GM21367 (cell line): ENCODE measurements at regions not wholly inside any gene's neighbourhood (a gene's known extent, or its start where the extent isn't known, plus 50 kb on each side); places are given as distances from the start of the nearest gene placed in this dataset.

ENCODE experiments used
- ATAC-seq: cut with Tn5 transposase; IDR thresholded peaks from one replicate; pipeline ENCODE4 v1.9.1; 2021; ENCODE audit not compliant: unreplicated experiment

- ATAC-seq, result no peak
These were observed 255.2 kb downstream of the RAD51AP2 start for GRCh38 chr2:17262854-17263569.

GRCh38 chr2:17259613-17260012 is 258.6 kb downstream of the RAD51AP2 start:
- ATAC-seq, result no peak

- no peak for ATAC-seq
These were observed 259.4 kb downstream of the RAD51AP2 start for GRCh38 chr2:17258861-17259260.

- no peak for ATAC-seq
These were observed 260.9 kb downstream of the RAD51AP2 start for GRCh38 chr2:17257189-17257909.

- no peak for ATAC-seq
These were observed 263.2 kb downstream of the RAD51AP2 start for GRCh38 chr2:17255071-17255470.

GRCh38 chr2:17254421-17254820 is 263.8 kb downstream of the RAD51AP2 start:
- ATAC-seq, result no peak

GRCh38 chr2:17252258-17252657 is 266.0 kb downstream of the RAD51AP2 start:
- ATAC-seq, result no peak

GRCh38 chr2:17251171-17251570 is 267.1 kb downstream of the RAD51AP2 start:
- ATAC-seq, result no peak

DNA sequence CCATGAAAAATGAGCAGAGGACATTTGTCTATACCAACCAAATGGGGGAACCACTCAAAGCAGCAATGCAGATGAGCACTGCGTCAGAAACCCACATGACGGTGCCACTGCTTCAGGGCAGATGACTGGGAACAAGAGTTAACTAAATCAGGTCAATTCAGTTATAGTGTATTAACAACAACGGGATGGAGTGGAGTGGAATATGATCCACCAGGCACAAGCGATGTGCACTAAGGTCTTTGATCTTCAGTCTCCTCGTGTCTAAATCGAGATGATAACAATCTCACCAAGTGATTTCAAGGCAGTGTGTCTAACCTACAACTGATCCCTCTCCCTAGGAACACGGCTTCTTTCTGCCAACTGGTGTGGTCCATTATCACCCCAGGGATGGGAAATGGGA is 269.0 kb downstream of the RAD51AP2 start:
- ATAC-seq, result no peak

GRCh38 chr2:17245906-17246305 is 272.3 kb downstream of the RAD51AP2 start:
- ATAC-seq, result no peak

DNA sequence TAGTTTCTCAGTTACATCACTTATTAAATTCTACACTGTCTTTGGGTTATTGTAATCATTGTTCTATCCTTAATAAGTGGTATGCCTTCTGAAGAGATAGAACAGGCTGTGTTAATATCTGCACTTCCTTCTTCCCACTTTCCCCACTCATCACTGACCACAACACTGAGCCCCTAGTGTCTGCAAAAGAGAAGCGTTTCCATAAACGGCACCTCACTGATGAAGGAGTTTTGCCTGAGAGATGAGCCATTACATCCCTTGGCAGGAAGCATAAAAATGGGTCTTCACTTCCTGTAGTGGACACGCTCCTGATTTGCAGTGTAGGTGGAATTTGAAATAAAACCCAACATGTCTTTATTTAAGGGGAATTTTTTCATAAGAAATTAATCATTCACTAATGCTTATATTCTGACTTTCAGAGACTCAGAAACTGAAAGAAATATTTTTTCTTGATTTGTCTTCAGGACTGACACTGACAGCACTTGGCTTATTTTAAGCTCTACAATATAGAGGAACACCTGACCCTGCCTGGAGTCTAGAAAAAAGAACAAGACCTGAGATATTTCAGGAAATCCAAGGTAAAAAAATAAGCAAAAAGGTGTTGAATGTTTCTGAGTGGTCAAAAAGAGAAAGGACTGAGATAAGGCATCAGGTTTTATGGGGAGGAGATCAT is 275.3 kb downstream of the RAD51AP2 start:
- ATAC-seq, result no peak

DNA sequence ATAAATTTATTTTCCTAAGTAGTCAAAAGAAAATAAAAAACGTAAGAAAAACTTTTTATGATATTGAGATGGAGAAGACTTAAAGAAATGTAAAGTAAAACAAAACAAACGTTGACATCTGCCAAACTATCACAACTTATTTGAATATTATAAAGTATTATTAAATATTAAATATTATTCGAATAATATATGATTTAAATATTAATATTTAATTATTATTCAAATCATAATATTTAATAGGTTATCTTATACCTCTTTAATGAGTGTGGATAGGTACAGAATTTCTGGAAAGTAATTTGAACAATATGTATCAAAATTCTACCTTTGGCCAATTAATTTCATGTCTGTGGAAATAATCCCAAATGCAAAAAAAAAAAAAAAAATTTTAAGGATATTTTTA is 278.7 kb downstream of the RAD51AP2 start:
- ATAC-seq, result no peak

- ATAC-seq, result no peak
These were observed 283.1 kb downstream of the RAD51AP2 start for GRCh38 chr2:17235167-17235566.

GRCh38 chr2:17232776-17233556 is 285.3 kb downstream of the RAD51AP2 start:
- ATAC-seq, result no peak

DNA sequence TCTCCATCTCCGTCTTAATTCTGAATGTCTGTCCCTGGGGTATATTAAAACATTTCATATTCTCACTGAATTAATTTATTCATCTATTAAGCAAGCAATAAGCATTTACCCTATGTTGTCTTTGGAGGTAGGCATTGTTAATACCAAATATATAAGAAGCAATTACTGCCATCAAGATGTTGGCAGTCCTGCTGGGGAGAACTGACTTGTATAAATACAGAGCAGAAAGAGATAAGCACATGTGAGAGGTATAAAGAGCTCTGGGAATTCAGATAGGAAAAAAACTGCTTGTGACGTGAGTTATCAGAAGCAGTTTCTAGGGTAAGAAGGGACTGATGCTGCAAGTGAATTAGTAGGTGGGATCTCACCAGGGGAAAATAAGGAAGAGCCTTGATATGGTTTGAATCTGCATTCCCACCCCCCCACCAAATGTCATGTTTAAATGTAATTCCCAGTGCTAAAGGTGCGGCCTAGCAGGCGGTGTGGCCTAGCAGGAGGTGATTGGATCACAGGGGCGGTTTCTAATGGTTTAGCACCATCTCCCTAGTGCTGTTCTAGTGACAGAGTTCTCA is 286.8 kb downstream of the RAD51AP2 start:
- no peak for ATAC-seq

- ATAC-seq, result no peak
These were observed 288.8 kb downstream of the RAD51AP2 start for GRCh38 chr2:17229414-17229813.

DNA sequence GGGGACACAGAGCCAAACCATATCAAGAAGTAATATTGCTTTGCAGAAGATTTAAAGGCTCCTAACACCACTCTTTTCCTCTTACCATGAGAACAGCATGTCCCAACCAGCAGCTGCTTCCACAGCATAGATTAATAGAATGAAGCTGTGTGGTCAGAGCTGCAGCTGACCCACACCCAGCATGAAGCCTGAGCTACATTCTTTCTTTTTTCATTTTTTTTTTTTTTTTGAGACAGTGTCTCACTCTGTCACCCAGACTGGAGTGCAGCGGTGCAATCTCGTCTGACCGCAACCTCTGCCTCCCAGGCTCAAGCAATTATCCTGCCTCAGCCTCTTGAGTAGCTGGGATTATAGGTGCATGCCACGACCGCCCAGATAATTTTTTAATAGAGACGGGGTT is 289.8 kb downstream of the RAD51AP2 start:
- no peak for ATAC-seq

GRCh38 chr2:17227856-17228255 is 290.4 kb downstream of the RAD51AP2 start:
- no peak for ATAC-seq

DNA sequence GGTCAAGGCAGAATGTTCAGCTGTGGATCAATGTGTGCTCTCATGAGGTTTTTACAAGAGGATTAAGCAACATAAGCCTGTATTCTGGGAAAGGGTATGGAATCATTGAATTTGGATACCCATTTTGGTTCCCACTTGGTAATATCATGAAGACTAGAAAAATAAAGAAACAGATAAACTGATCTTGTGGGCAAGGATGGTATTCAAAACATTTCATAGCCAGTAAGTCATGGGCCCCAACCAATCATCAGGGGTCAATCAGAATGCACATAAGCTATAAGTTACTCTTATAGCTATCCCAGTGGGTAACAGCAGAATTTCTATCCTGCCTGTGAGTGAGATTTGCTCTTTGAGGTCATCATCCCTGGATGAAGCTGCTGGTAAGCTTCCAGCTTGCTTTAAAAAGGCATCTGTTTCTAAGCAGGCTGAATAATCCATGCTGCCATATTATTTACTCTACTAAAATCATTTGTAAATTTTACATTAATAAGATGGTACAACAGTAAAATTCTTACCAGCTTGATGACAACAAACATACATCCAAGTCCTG is 291.2 kb downstream of the RAD51AP2 start:
- ATAC-seq, result no peak

DNA sequence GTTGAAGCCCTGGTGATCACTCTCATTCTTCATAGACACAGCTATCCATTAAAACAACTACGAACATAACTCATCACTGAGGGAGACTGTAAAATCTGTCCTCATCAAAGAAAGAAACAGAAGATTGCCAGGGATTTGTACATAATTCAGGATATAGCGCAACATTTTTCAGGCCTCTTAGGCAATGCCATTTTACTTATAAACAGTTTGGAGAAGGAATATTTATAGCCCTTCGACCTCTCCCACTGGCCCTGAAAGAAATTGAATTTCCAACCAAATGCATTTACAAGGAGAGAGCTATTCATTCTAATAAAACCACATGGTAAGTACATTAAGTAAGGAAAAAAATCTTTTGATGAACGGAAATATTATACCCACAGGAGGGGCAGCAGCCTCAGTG is 295.0 kb downstream of the RAD51AP2 start:
- ATAC-seq, result no peak

GRCh38 chr2:17208511-17208910 is 309.7 kb downstream of the RAD51AP2 start:
- ATAC-seq, result no peak
